Ishikawa (cell line): ENCODE measurements at regions not wholly inside any gene's neighbourhood (a gene's known extent, or its start where the extent isn't known, plus 50 kb on each side); places are given as distances from the start of the nearest gene placed in this dataset.

ENCODE experiments used
- EP300 ChIP-seq: IDR thresholded peaks from 2 replicates; pipeline ENCODE4 v1.6.1; 2012; ENCODE audit warnings: borderline replicate concordance
- TF ChIP-seq, protein P1 (sequence below): IDR thresholded peaks from 2 replicates; pipeline ENCODE4 v1.6.1; 2012
- TF ChIP-seq, protein P2 (sequence below): IDR thresholded peaks from 2 replicates; pipeline ENCODE4 v1.6.1; 2012
- TF ChIP-seq, protein P3 (sequence below): IDR thresholded peaks from 2 replicates; pipeline ENCODE4 v1.6.1; 2012; ENCODE audit warnings: low read depth, mild to moderate bottlenecking

DNA sequence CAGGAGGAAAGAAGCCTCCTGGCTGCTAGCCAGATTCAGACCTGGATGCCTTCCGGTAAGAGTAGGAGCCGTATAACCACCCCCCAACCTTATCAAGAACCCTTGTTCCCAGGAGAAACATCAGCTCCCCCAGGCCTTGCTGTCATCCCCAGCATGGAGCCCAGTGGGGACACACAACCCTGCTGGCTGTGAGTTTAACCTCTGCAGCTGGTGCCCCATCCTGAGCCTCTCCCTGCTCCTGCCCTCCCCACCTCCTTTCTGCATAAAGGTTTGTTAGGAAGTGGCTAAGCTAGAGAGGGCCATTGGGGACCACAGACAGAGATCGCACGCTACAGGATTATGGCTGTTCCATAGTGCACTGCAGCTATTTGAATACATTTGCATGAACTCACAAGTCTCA, 55.5 kb upstream of the RPL38 start:
- TF ChIP-seq EP300, result no peak
- TF ChIP-seq, protein P1, sequence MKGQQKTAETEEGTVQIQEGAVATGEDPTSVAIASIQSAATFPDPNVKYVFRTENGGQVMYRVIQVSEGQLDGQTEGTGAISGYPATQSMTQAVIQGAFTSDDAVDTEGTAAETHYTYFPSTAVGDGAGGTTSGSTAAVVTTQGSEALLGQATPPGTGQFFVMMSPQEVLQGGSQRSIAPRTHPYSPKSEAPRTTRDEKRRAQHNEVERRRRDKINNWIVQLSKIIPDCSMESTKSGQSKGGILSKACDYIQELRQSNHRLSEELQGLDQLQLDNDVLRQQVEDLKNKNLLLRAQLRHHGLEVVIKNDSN, result no peak
- TF ChIP-seq, protein P2, sequence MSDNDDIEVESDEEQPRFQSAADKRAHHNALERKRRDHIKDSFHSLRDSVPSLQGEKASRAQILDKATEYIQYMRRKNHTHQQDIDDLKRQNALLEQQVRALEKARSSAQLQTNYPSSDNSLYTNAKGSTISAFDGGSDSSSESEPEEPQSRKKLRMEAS, result no peak
- TF ChIP-seq, protein P3, sequence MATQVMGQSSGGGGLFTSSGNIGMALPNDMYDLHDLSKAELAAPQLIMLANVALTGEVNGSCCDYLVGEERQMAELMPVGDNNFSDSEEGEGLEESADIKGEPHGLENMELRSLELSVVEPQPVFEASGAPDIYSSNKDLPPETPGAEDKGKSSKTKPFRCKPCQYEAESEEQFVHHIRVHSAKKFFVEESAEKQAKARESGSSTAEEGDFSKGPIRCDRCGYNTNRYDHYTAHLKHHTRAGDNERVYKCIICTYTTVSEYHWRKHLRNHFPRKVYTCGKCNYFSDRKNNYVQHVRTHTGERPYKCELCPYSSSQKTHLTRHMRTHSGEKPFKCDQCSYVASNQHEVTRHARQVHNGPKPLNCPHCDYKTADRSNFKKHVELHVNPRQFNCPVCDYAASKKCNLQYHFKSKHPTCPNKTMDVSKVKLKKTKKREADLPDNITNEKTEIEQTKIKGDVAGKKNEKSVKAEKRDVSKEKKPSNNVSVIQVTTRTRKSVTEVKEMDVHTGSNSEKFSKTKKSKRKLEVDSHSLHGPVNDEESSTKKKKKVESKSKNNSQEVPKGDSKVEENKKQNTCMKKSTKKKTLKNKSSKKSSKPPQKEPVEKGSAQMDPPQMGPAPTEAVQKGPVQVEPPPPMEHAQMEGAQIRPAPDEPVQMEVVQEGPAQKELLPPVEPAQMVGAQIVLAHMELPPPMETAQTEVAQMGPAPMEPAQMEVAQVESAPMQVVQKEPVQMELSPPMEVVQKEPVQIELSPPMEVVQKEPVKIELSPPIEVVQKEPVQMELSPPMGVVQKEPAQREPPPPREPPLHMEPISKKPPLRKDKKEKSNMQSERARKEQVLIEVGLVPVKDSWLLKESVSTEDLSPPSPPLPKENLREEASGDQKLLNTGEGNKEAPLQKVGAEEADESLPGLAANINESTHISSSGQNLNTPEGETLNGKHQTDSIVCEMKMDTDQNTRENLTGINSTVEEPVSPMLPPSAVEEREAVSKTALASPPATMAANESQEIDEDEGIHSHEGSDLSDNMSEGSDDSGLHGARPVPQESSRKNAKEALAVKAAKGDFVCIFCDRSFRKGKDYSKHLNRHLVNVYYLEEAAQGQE, result no peak
